A549 (cell line): ENCODE measurements at regions not wholly inside any gene's neighbourhood (a gene's known extent, or its start where the extent isn't known, plus 50 kb on each side); places are given as distances from the start of the nearest gene placed in this dataset.

ENCODE experiments used
- CEBPB ChIP-seq, 2 experiments: fragments of >200 bp in 1 of 2; sonication (Bioruptor Twin) in 1 of 2; formaldehyde crosslinking in 1 of 2; IDR thresholded peaks; 2 replicates each; pipeline ENCODE4 v1.6.1; 2012 to 2016
- CHD2 ChIP-seq: fragments of 150-350 bp; IDR thresholded peaks from 2 replicates; pipeline ENCODE4 v1.6.1; 2014; ENCODE audit warnings: low read length; ENCODE audit not compliant: partially characterized antibody
- CTCF ChIP-seq: fragments of >200 bp; sonication (Bioruptor Twin); formaldehyde crosslinking; IDR thresholded peaks from 3 replicates; pipeline ENCODE4 v1.5.1; 2016
- ELK1 ChIP-seq: fragments of 150-350 bp; IDR thresholded peaks from 2 replicates; pipeline ENCODE4 v1.6.1; 2014; ENCODE audit warnings: low read depth, mild to moderate bottlenecking, low read length
- EP300 ChIP-seq, 2 experiments: fragments of >200 bp; sonication (Bioruptor Twin); formaldehyde crosslinking; IDR thresholded peaks; 2 replicates in 1 of 2; 3 replicates in 1 of 2; pipeline ENCODE4 v1.6.1; 2016 to 2017
- MAX ChIP-seq: IDR thresholded peaks from 2 replicates; pipeline ENCODE4 v1.6.1; 2012
- PHF8 ChIP-seq: fragments of 200-600 bp; sonication (generic); IDR thresholded peaks from 2 replicates; pipeline ENCODE4 v1.6.1; 2016; ENCODE audit warnings: low read depth, mild to moderate bottlenecking, antibody characterized with exemption, moderate library complexity, borderline replicate concordance
- POLR2A ChIP-seq: IDR thresholded peaks from 2 replicates; pipeline ENCODE4 v1.6.1; 2012; ENCODE audit warnings: mild to moderate bottlenecking, low read length
- RFX5 ChIP-seq: fragments of 450-650 bp; IDR thresholded peaks from 2 replicates; pipeline ENCODE4 v1.7.1; 2014; ENCODE audit warnings: antibody characterized with exemption, mild to moderate bottlenecking, moderate library complexity

- TF ChIP-seq MAX (no peak), RFX5 (no peak), EP300 (IDR thresholded peaks at IDR 0.05) (no peak), CEBPB (IDR thresholded peaks at IDR 0.05) (no peak), CTCF (no peak), CHD2 (no peak), PHF8 (no peak), ELK1 (no peak), POLR2A (no peak)
These were observed 139.3 kb upstream of the CREB1 start for GRCh38 chr2:207390302-207391095.
